SK-N-SH (cell line): ENCODE measurements at regions not wholly inside any gene's neighbourhood (a gene's known extent, or its start where the extent isn't known, plus 50 kb on each side); places are given as distances from the start of the nearest gene placed in this dataset.

Experiments
- CTCF ChIA-PET: fragments of 300-600, 350-600 bp; formaldehyde crosslinking; extraction: SDS; loops from one replicate; lab custom pipeline; 2021; lab: Yijun Ruan, JAX
- POLR2A ChIA-PET: fragments of 350-600 bp; sonication (Branson Sonifier 250); formaldehyde crosslinking; extraction: SDS; loops from one replicate; lab custom pipeline; 2020; ENCODE audit warnings: antibody characterized with exemption, inconsistent platforms; lab: Yijun Ruan, JAX
- DNase-seq: peaks from one replicate; pipeline ENCODE4 v3.0.0; 2012
- H2AFZ ChIP-seq: fragments of 200-600 bp; sonication (generic); 2 replicates; pipeline ENCODE4 v1.8.1; 2016; ENCODE audit warnings: antibody characterized with exemption, mild to moderate bottlenecking, low read depth
- H3F3A ChIP-seq: fragments of 200-600 bp; sonication (generic); replicated peaks from 2 replicates; pipeline ENCODE3; 2016; ENCODE audit warnings: antibody characterized with exemption, mild to moderate bottlenecking; ENCODE audit not compliant: insufficient read depth
- H3K27ac ChIP-seq, 2 experiments: fragments of 200-500 bp in 1 of 2; fragments of 200-600 bp in 1 of 2; sonication (Bioruptor generic) in 1 of 2; sonication (generic), shearing (Covaris generic) in 1 of 2; 2 replicates each; pipeline versions ENCODE4 v1.5.1 to v1.6.1; 2014 to 2016; ENCODE audit warnings: low read depth in 2 of 2, inconsistent platforms in 1 of 2, low read length in 1 of 2, mild to moderate bottlenecking in 1 of 2, mixed read lengths in 1 of 2
- H3K27me3 ChIP-seq: fragments of 200-600 bp; sonication (generic), shearing (Covaris generic); 2 replicates; pipeline ENCODE4 v1.6.1; 2016; ENCODE audit warnings: mixed run types; ENCODE audit not compliant: insufficient read depth
- H3K36me3 ChIP-seq, 2 experiments: fragments of 200-500 bp in 1 of 2; fragments of 200-600 bp in 1 of 2; sonication (Bioruptor generic) in 1 of 2; sonication (generic) in 1 of 2; replicated peaks in 1 of 2; 2 replicates each; pipeline versions ENCODE3 to v1.5.1; 2014 to 2016; ENCODE audit warnings: low read length in 1 of 2, mild to moderate bottlenecking in 1 of 2; ENCODE audit not compliant: insufficient read depth in 2 of 2, control insufficient read depth in 1 of 2
- H3K4me1 ChIP-seq, 2 experiments: fragments of 200-500 bp in 1 of 2; fragments of 200-600 bp in 1 of 2; sonication (Bioruptor generic) in 1 of 2; sonication (generic), shearing (Covaris generic) in 1 of 2; 2 replicates each; pipeline versions ENCODE4 v1.5.1 to v1.6.1; 2014 to 2016; ENCODE audit warnings: low read depth in 1 of 2, low read length in 1 of 2, mixed run types in 1 of 2; ENCODE audit not compliant: insufficient read depth in 2 of 2, control insufficient read depth in 1 of 2
- H3K4me2 ChIP-seq: fragments of 200-600 bp; sonication (generic), shearing (Covaris generic); 2 replicates; pipeline ENCODE4 v1.6.1; 2017; ENCODE audit warnings: mixed run types
- H3K4me3 ChIP-seq, 2 experiments: fragments of 200-500 bp in 1 of 2; fragments of 200-600 bp in 1 of 2; sonication (Bioruptor generic) in 1 of 2; sonication (generic), shearing (Covaris generic) in 1 of 2; 2 replicates each; pipeline versions ENCODE4 v1.5.1 to v1.8.1; 2014 to 2016; ENCODE audit warnings: low read depth in 2 of 2, inconsistent platforms in 1 of 2, low read length in 1 of 2, mild to moderate bottlenecking in 1 of 2, mixed read lengths in 1 of 2, moderate library complexity in 1 of 2
- H3K79me2 ChIP-seq: fragments of 200-600 bp; sonication (generic); 2 replicates; pipeline ENCODE4 v1.8.1; 2017; ENCODE audit warnings: mild to moderate bottlenecking; ENCODE audit not compliant: insufficient read depth
- H3K9ac ChIP-seq: fragments of 200-600 bp; sonication (generic); 2 replicates; pipeline ENCODE4 v1.6.1; 2017; ENCODE audit warnings: mixed run types
- H3K9me2 ChIP-seq: fragments of 200-600 bp; sonication (generic); 2 replicates; pipeline ENCODE4 v1.6.1; 2017; ENCODE audit warnings: mixed run types
- H3K9me3 ChIP-seq: fragments of 200-600 bp; sonication (generic); 2 replicates; pipeline ENCODE4 v1.6.1; 2017; ENCODE audit warnings: mixed run types, mild to moderate bottlenecking, moderate library complexity
- H4K20me1 ChIP-seq: fragments of 200-600 bp; sonication (generic); 2 replicates; pipeline ENCODE4 v1.6.1; 2017; ENCODE audit warnings: mild to moderate bottlenecking, mixed run types; ENCODE audit not compliant: insufficient read depth
- ELF1 ChIP-seq: IDR thresholded peaks from 2 replicates; pipeline ENCODE4 v1.4.0; 2012
- EZH2phosphoT487 ChIP-seq: fragments of 200-600 bp; sonication (generic); IDR thresholded peaks from 2 replicates; pipeline ENCODE4 v1.6.1; 2017; ENCODE audit warnings: low read depth, mixed run types, mild to moderate bottlenecking, antibody characterized with exemption, moderate library complexity, borderline replicate concordance
- GATA2 ChIP-seq: sonication (generic); formaldehyde crosslinking; IDR thresholded peaks from 2 replicates; pipeline ENCODE4 v1.5.0; 2020; ENCODE audit warnings: mild to moderate bottlenecking, missing genetic modification reagents
- MXI1 ChIP-seq: IDR thresholded peaks from 2 replicates; pipeline ENCODE4 v1.6.1; 2012; ENCODE audit warnings: mild to moderate bottlenecking, low read depth, low read length, improper control_type of control experiment
- NRF1 ChIP-seq: IDR thresholded peaks from 2 replicates; pipeline ENCODE4 v1.6.1; 2012; ENCODE audit warnings: low read depth, mild to moderate bottlenecking, low read length
- POLR2AphosphoS5 ChIP-seq: IDR thresholded peaks from 2 replicates; pipeline ENCODE4 v1.6.1; 2012; ENCODE audit warnings: low read depth, low read length
- RCOR1 ChIP-seq: fragments of 150-350 bp; IDR thresholded peaks from 2 replicates; pipeline ENCODE4 v1.6.1; 2017; ENCODE audit warnings: antibody characterized with exemption, low read length
- SIN3A ChIP-seq: IDR thresholded peaks from 2 replicates; pipeline ENCODE4 v1.6.1; 2012; ENCODE audit warnings: low read depth, mild to moderate bottlenecking, low read length, moderate library complexity, borderline replicate concordance
- SMC3 ChIP-seq: IDR thresholded peaks from 2 replicates; pipeline ENCODE4 v1.6.1; 2012; ENCODE audit warnings: low read depth, low read length, improper control_type of control experiment
- TEAD4 ChIP-seq: IDR thresholded peaks from 2 replicates; pipeline ENCODE4 v1.4.0; 2012; ENCODE audit warnings: mild to moderate bottlenecking, borderline replicate concordance; ENCODE audit not compliant: insufficient read depth
- whole genome bisulfite sequencing: methylation state at CpG from one replicate; pipeline ENCODE4 v1.1.6; 2017; ENCODE audit warnings: low lambda C conversion rate; 5-methylcytosine and 5-hydroxymethylcytosine counted together
- TF ChIP-seq, protein P1 (sequence below): fragments of 200-600 bp; sonication (generic); IDR thresholded peaks from 2 replicates; pipeline ENCODE4 v1.6.1; 2017; ENCODE audit warnings: antibody characterized with exemption, mild to moderate bottlenecking, moderate library complexity
- TF ChIP-seq, protein P2 (sequence below): IDR thresholded peaks from 2 replicates; pipeline ENCODE4 v1.4.0; 2012; ENCODE audit warnings: low read depth, borderline replicate concordance

DNA sequence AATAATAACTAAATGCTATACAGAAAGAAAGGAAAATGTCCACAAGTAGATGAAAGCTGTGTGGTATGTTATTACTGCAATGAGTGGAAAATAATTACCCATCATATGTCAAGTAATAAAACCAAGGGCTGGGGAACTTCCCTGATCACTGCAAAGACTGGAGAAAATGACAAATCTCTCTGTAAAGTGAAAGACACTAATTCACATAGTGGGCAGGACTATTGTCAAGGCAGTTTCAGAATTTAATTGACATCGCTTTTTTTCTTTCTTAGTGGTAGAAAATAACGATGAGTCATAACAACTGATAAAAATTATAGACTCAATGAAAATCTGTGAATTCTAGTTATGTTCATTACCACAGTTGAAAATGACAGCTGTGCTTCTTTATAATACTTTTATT is 153.7 kb upstream of the ST6GALNAC5 start:
- Histone ChIP-seq H3K4me1 (no peaks in the 10 kb centered on the region), H3K4me3 (no peak overlapping the region), H3K27me3 (no peaks in the 10 kb centered on the region), H2AFZ (no peak overlapping the region), H3K9me3 (no peaks in the 10 kb centered on the region), H3K9ac (no peak overlapping the region), H3K4me2 (no peak overlapping the region), H3K36me3 (no peaks in the 10 kb centered on the region), H3F3A (no peaks in the 10 kb centered on the region), H3K9me2 (0 out of 2 replicates have a peak, but pooled peaks cover 3% of the 10 kb centered on the region), H4K20me1 (no peaks in the 10 kb centered on the region), H3K27ac (no peak overlapping the region), H3K79me2 (no peaks in the 10 kb centered on the region)
- TF ChIP-seq ELF1 (no peak), TEAD4 (no peak), RCOR1 (no peak)
- TF ChIP-seq, protein P1, sequence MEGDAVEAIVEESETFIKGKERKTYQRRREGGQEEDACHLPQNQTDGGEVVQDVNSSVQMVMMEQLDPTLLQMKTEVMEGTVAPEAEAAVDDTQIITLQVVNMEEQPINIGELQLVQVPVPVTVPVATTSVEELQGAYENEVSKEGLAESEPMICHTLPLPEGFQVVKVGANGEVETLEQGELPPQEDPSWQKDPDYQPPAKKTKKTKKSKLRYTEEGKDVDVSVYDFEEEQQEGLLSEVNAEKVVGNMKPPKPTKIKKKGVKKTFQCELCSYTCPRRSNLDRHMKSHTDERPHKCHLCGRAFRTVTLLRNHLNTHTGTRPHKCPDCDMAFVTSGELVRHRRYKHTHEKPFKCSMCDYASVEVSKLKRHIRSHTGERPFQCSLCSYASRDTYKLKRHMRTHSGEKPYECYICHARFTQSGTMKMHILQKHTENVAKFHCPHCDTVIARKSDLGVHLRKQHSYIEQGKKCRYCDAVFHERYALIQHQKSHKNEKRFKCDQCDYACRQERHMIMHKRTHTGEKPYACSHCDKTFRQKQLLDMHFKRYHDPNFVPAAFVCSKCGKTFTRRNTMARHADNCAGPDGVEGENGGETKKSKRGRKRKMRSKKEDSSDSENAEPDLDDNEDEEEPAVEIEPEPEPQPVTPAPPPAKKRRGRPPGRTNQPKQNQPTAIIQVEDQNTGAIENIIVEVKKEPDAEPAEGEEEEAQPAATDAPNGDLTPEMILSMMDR = no peak
- no peak for DNase-seq
- POLR2A ChIA-PET = no interaction called here
- CTCF ChIA-PET = interaction anchor here (1.7 kb wide), 1 partner anchor 560 kb away, joined by 4 read pairs; no protein-coding TSS in a partner anchor
- 79% methylated on average over 2 of the region's 2 CpGs for WGBS

GRCh38 chr1:76715474-76715873 is 151.8 kb upstream of the ST6GALNAC5 start:
- ChIA-PET CTCF (no interaction called here), POLR2A (no interaction called here)
- no peak for DNase-seq
- Histone ChIP-seq H3K27me3 (no peaks in the 10 kb centered on the region), H4K20me1 (no peaks in the 10 kb centered on the region), H3K9me3 (no peaks in the 10 kb centered on the region), H3K36me3 (no peaks in the 10 kb centered on the region), H2AFZ (no peak overlapping the region; the same call in 1 of the 2 replicates), H3K4me3 (no peak overlapping the region), H3F3A (no peaks in the 10 kb centered on the region), H3K79me2 (no peaks in the 10 kb centered on the region), H3K4me1 (no peaks in the 10 kb centered on the region), H3K9me2 (0 out of 2 replicates have a peak, but pooled peaks cover 3% of the 10 kb centered on the region), H3K9ac (no peak overlapping the region), H3K4me2 (no peak overlapping the region), H3K27ac (no peak overlapping the region)
- TF ChIP-seq SMC3 (no peak), SIN3A (no peak), NRF1 (no peak), EZH2phosphoT487 (no peak), GATA2 (CRISPR knock-in tag) (no peak), TEAD4 (no peak), MXI1 (no peak), POLR2AphosphoS5 (no peak)
- TF ChIP-seq, protein P2, sequence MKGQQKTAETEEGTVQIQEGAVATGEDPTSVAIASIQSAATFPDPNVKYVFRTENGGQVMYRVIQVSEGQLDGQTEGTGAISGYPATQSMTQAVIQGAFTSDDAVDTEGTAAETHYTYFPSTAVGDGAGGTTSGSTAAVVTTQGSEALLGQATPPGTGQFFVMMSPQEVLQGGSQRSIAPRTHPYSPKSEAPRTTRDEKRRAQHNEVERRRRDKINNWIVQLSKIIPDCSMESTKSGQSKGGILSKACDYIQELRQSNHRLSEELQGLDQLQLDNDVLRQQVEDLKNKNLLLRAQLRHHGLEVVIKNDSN = no peak
- WGBS = 89% methylated on average over 1 of the region's 1 CpG
